ENCODE measurements at regions not wholly inside any gene's neighbourhood (a gene's known extent, or its start where the extent isn't known, plus 50 kb on each side); places are given as distances from the start of the nearest gene placed in this dataset.

GRCh38 chr1:30537279-30537678, 186.1 kb downstream of the MATN1 start:
- TF ChIP-seq EZH2phosphoT487 (IDR thresholded peaks at IDR 0.05; ENCODE audit: borderline replicate concordance) (no peak), CTCF (conservative IDR thresholded peaks at IDR 0.05; ENCODE audit: low read length) (no peak)
